ENCODE measurements at regions not wholly inside any gene's neighbourhood (a gene's known extent, or its start where the extent isn't known, plus 50 kb on each side); places are given as distances from the start of the nearest gene placed in this dataset.

GRCh38 chr2:198701481-198701880 is 756.3 kb downstream of the SATB2 start:
- TF ChIP-seq, protein P1, sequence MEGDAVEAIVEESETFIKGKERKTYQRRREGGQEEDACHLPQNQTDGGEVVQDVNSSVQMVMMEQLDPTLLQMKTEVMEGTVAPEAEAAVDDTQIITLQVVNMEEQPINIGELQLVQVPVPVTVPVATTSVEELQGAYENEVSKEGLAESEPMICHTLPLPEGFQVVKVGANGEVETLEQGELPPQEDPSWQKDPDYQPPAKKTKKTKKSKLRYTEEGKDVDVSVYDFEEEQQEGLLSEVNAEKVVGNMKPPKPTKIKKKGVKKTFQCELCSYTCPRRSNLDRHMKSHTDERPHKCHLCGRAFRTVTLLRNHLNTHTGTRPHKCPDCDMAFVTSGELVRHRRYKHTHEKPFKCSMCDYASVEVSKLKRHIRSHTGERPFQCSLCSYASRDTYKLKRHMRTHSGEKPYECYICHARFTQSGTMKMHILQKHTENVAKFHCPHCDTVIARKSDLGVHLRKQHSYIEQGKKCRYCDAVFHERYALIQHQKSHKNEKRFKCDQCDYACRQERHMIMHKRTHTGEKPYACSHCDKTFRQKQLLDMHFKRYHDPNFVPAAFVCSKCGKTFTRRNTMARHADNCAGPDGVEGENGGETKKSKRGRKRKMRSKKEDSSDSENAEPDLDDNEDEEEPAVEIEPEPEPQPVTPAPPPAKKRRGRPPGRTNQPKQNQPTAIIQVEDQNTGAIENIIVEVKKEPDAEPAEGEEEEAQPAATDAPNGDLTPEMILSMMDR (IDR thresholded peaks at IDR 0.05; ENCODE audit: low read length), result no peak
- TF ChIP-seq EZH2phosphoT487 (IDR thresholded peaks at IDR 0.05; ENCODE audit: low read length), result no peak
